HEK293 (cell line): ENCODE measurements at regions not wholly inside any gene's neighbourhood (a gene's known extent, or its start where the extent isn't known, plus 50 kb on each side); places are given as distances from the start of the nearest gene placed in this dataset.

ENCODE experiments used
- CTCF ChIA-PET: fragments of 350-600 bp; formaldehyde crosslinking; extraction: SDS; loops from one replicate; lab custom pipeline; 2021; ENCODE audit warnings: antibody characterized with exemption; lab: Yijun Ruan, JAX
- POLR2A ChIA-PET: fragments of 300-600 bp; formaldehyde crosslinking; extraction: SDS; loops from one replicate; lab custom pipeline; 2020; ENCODE audit warnings: antibody characterized with exemption, inconsistent platforms; lab: Yijun Ruan, JAX
- H3K27ac ChIP-seq: fragments of 200-500 bp; sonication (Bioruptor generic); 2 replicates; pipeline ENCODE4 v1.5.1; 2014; ENCODE audit warnings: low read depth, low read length, control low read depth, inconsistent platforms; ENCODE audit errors: extremely low read depth
- H3K36me3 ChIP-seq, 2 experiments: fragments of 200-500 bp in 1 of 2; sonication (Bioruptor generic) in 1 of 2; 1 replicate in 1 of 2; 2 replicates in 1 of 2; pipeline ENCODE4 v1.5.1; 2014 to 2017; ENCODE audit warnings: inconsistent platforms in 2 of 2, low read length in 2 of 2; ENCODE audit not compliant: control insufficient read depth in 2 of 2, insufficient read depth in 1 of 2
- H3K4me1 ChIP-seq: fragments of 200-500 bp; sonication (Bioruptor generic); 2 replicates; pipeline ENCODE4 v1.5.1; 2014; ENCODE audit warnings: mild to moderate bottlenecking, low read length, inconsistent platforms; ENCODE audit not compliant: control insufficient read depth, insufficient read depth
- H3K4me3 ChIP-seq: 2 replicates; pipeline ENCODE4 v1.5.1; 2011; ENCODE audit warnings: low read depth, mild to moderate bottlenecking, control low read depth, low read length, moderate library complexity
- H3K9me3 ChIP-seq: fragments of 200-500 bp; sonication (Bioruptor generic); 2 replicates; pipeline ENCODE4 v1.5.1; 2014; ENCODE audit warnings: low read depth, low read length, inconsistent platforms; ENCODE audit not compliant: control insufficient read depth, insufficient read depth
- HOXC10 ChIP-seq: sonication (generic); formaldehyde crosslinking; IDR thresholded peaks from 2 replicates; pipeline ENCODE4 v1.8.1; 2023; ENCODE audit warnings: mild to moderate bottlenecking, missing genetic modification reagents
- INSM2 ChIP-seq: fragments of 450-650 bp; formaldehyde crosslinking; IDR thresholded peaks from 2 replicates; pipeline ENCODE4 v1.5.1; 2016; ENCODE audit warnings: missing biosample characterization, missing genetic modification characterization
- KLF10 ChIP-seq: fragments of 450-650 bp; IDR thresholded peaks from 2 replicates; pipeline ENCODE4 v1.5.1; 2018; ENCODE audit warnings: missing biosample characterization, mild to moderate bottlenecking, missing genetic modification characterization
- PRDM10 ChIP-seq: fragments of 450-650 bp; formaldehyde crosslinking; IDR thresholded peaks from 2 replicates; pipeline ENCODE4 v1.5.1; 2016; ENCODE audit warnings: missing biosample characterization, missing genetic modification characterization
- PRDM4 ChIP-seq: fragments of 450-650 bp; formaldehyde crosslinking; IDR thresholded peaks from 2 replicates; pipeline ENCODE4 v1.5.1; 2017; ENCODE audit warnings: missing biosample characterization, missing genetic modification characterization
- REPIN1 ChIP-seq: fragments of 450-650 bp; formaldehyde crosslinking; IDR thresholded peaks from 2 replicates; pipeline ENCODE4 v1.5.1; 2017; ENCODE audit warnings: missing biosample characterization, missing genetic modification characterization, low read depth
- SETDB1 ChIP-seq: IDR thresholded peaks from one replicate; pipeline ENCODE4 v1.6.1; 2017; ENCODE audit warnings: mild to moderate bottlenecking, low read length, moderate library complexity, mixed read lengths; ENCODE audit not compliant: insufficient read length
- TSHZ1 ChIP-seq: fragments of 450-650 bp; formaldehyde crosslinking; IDR thresholded peaks from 2 replicates; pipeline ENCODE4 v1.5.1; 2016; ENCODE audit warnings: missing biosample characterization, missing genetic modification characterization, borderline replicate concordance
- ZBTB11 ChIP-seq: fragments of 450-650 bp; formaldehyde crosslinking; conservative IDR thresholded peaks from 2 replicates; pipeline ENCODE4 v1.5.1; 2016; ENCODE audit warnings: low read depth, missing biosample characterization, missing genetic modification characterization
- ZBTB44 ChIP-seq: fragments of 450-650 bp; IDR thresholded peaks from 2 replicates; pipeline ENCODE4 v1.5.1; 2018; ENCODE audit warnings: missing biosample characterization, mild to moderate bottlenecking, missing genetic modification characterization
- ZNF114 ChIP-seq: fragments of 450-650 bp; formaldehyde crosslinking; IDR thresholded peaks from 2 replicates; pipeline ENCODE4 v1.5.0; 2017; ENCODE audit warnings: missing biosample characterization, missing genetic modification characterization
- ZNF211 ChIP-seq: fragments of 450-650 bp; formaldehyde crosslinking; IDR thresholded peaks from 2 replicates; pipeline ENCODE4 v1.5.1; 2016; ENCODE audit warnings: low read depth, missing biosample characterization, missing genetic modification characterization
- ZNF37A ChIP-seq: fragments of 450-650 bp; IDR thresholded peaks from 2 replicates; pipeline ENCODE4 v1.5.1; 2018; ENCODE audit warnings: missing biosample characterization, missing genetic modification characterization
- ZNF529 ChIP-seq: fragments of 450-650 bp; formaldehyde crosslinking; IDR thresholded peaks from 2 replicates; pipeline ENCODE4 v1.5.1; 2017; ENCODE audit warnings: missing genetic modification characterization, missing biosample characterization; ENCODE audit not compliant: insufficient replicate concordance
- ZNF555 ChIP-seq: fragments of 450-650 bp; formaldehyde crosslinking; conservative IDR thresholded peaks from 2 replicates; pipeline ENCODE4 v1.5.1; 2017; ENCODE audit warnings: missing biosample characterization, mild to moderate bottlenecking, missing genetic modification characterization, inconsistent platforms
- ZNF692 ChIP-seq: fragments of 450-650 bp; formaldehyde crosslinking; IDR thresholded peaks from 2 replicates; pipeline ENCODE4 v1.5.1; 2016; ENCODE audit warnings: missing biosample characterization, missing genetic modification characterization

GRCh38 chr1:191831572-191831971 is 326.7 kb upstream of the RGS18 start:
- H3K27ac ChIP-seq = no peak overlapping the region
- H3K4me1 ChIP-seq = no peaks in the 10 kb centered on the region
- H3K36me3 ChIP-seq = no peaks in the 10 kb centered on the region
- no peaks in the 10 kb centered on the region for H3K9me3 ChIP-seq
- ChIA-PET CTCF (no interaction called here), POLR2A (no interaction called here)
- no peak for TF ChIP-seq KLF10 (tag by site-specific recombination)
- TF ChIP-seq TSHZ1 (tag by site-specific recombination) = no peak
- no peak for TF ChIP-seq ZBTB44 (tag by site-specific recombination)
- TF ChIP-seq ZNF211 (tag by site-specific recombination) = no peak
- no peak for TF ChIP-seq ZBTB11
- TF ChIP-seq HOXC10 (CRISPR knock-in tag) = no peak
- TF ChIP-seq ZNF114 (tag by site-specific recombination) = no peak
- no peak overlapping the region for H3K4me3 ChIP-seq

GRCh38 chr1:191839891-191840290 is 318.4 kb upstream of the RGS18 start:
- H3K27ac ChIP-seq = no peak overlapping the region
- ChIA-PET CTCF (no interaction called here), POLR2A (no interaction called here)
- H3K9me3 ChIP-seq = no peaks in the 10 kb centered on the region
- H3K36me3 ChIP-seq = no peaks in the 10 kb centered on the region
- no peak overlapping the region for H3K4me3 ChIP-seq
- no peaks in the 10 kb centered on the region for H3K4me1 ChIP-seq
- no peak for TF ChIP-seq SETDB1
- no peak for TF ChIP-seq ZNF692 (tag by site-specific recombination)
- no peak for TF ChIP-seq ZNF529 (tag by site-specific recombination)
- no peak for TF ChIP-seq PRDM10 (tag by site-specific recombination)
- TF ChIP-seq ZNF555 (tag by site-specific recombination) = no peak
- no peak for TF ChIP-seq REPIN1 (tag by site-specific recombination)
- no peak for TF ChIP-seq INSM2 (tag by site-specific recombination)
- TF ChIP-seq PRDM4 (tag by site-specific recombination) = no peak
- no peak for TF ChIP-seq ZNF37A (tag by site-specific recombination)
